AML-193 (cell line): ENCODE measurements at regions not wholly inside any gene's neighbourhood (a gene's known extent, or its start where the extent isn't known, plus 50 kb on each side); places are given as distances from the start of the nearest gene placed in this dataset.
"Not testable (repeated sequence)": the region's sequence is repeated elsewhere in the genome, so short reads cannot be mapped to it uniquely, and the experiment has no call there.

Source experiments
- DNase-seq, 2 experiments: peaks; one replicate each; lab custom pipeline; 2025; lab: John Stamatoyannopoulos, UW

DNA sequence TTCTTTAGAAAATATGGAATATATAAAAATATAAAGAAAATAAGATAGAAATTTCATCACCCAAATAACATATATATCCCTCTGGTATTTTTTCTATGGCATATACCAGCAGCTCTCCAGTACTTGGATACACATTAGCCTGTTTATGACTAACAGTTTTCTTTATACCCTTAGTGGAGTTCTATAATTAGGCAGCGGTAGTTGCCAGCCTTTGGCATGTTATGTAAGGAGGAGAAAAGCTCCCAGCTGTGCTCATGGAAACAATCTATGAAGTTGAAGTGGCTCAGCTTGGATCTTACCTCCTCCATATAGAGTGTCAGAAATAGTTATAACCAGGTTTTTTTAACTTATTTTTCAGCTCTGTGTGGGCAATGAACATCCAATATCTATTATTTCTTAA, 1636.8 kb downstream of the AMY1C start:
- no peak for DNase-seq

GRCh38 chr1:105396001-105396400, 1646.3 kb downstream of the AMY1C start:
- DNase-seq, result no peak

GRCh38 chr1:105398909-105399308, 1649.2 kb downstream of the AMY1C start:
- no peak for DNase-seq

DNA sequence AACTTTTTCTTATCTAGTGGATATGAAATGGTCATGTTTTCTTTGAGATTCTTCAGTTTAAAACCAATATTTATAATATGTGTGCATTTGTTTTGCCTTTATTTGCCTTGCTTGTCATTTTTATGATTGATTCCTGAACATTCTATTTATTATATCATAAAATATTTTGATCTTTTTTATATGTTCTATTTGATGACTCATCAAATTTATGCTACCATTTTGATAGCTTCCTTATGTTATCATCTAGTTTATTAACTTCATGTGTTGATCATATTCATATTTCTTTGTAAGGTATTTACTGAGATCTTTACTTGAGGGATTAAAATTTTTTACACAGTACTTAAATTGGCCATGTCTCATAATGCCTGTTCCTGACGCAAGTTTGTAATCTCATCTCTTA, 1650.0 kb downstream of the AMY1C start:
- DNase-seq, result no peak

DNA sequence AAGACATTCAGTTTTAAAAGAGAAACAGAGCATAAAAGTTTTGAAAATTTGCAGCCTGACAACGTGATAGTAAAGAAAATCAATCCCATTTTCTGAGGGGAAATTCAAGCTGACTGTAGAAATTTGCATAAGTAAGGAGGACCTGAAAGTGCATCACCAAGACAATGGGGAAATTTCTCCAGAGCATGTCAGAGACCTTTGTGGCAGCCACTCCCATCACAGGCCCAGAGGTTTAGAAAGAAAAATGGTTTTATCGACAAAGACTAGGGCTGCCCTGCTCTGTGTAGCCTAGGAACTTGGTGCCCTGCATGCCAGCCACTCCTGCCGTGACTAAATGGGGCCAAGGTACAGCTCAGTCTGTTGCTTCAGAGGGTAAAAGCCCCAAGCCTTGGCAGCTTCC, 1640.2 kb upstream of the PRMT6 start:
- no peak for DNase-seq

DNA sequence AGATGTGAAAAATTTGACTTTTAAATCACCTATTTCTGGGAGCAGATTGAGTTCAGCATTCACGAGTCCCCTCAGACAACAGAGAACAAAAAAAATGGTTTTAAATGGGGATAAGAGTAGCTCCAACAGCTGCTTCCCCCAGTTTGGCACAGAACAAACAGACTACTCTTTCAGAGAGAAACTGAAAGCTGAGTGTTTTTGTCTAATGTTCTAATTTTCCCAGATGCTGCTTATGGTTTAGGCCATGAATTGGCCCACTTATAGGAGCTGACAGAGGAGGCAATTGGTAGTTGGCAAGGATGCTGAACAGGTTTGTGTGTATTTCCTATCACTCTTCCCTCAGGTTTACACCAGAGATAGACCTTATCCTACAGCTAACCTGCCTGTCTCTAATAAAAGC, 1637.4 kb upstream of the PRMT6 start:
- DNase-seq, result no peak

DNA sequence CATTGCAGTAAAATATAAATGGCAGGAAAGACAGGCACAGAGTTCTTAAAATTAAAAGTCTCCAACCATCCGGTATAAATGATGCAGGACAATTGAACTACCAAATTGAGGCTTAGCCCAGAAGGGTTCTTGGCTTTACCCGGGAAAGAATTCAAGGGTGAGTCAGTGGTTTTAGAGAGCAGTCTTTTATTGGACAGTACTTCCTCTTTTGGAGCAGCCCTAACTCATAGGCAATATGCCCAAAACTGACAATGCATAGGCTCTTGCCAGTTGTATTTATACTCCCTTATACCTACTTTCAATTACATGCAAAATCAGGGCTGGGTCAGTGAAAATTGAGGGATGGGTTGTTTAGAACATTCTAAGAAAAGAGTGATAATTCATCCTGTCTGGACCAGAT, 1628.9 kb upstream of the PRMT6 start:
- peak; percentile 4 to 27 for DNase-seq

GRCh38 chr1:105436589-105437259, 1619.8 kb upstream of the PRMT6 start:
- DNase-seq, result no peak

- DNase-seq, result no peak
Measured at GRCh38 chr1:105437847-105438246, 1618.6 kb upstream of the PRMT6 start.

DNA sequence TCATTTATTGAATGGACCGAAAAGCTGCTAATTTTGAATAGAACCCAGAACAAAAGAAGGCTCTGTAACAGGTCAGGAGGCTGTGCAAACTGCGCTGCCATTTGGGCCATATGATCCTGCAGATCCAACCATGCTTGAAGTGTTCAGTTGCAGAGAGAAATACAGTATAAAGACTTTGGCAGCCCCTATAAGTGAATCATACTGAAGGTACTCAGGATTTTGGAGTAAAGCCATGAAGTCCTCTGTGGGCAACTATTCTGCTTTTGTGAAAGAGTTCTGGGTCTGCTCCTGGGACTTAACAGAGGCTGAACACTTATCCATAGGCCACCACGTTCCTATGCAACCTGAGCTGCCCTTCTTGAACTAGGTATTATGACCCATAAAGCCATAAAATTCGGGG, 1613.6 kb upstream of the PRMT6 start:
- no peak for DNase-seq

DNA sequence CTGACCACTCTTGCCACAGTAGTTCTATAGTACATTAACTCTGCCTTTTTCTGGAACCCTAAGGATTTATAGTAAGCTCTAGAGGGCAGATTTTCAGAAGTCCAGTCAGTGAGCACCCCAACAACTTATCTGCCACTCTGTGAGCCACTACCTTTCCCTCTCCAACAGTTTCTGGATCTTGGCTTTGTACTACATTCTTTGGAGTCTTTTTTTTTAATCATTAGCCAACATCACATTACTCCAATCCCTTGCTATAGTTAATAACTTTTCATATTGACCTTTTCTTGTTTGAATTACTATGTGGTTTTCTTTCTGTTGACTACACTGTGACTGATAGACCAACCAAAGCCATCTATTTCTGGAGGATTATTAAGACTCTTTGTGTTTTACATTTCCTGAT, 1596.7 kb upstream of the PRMT6 start:
- no peak for DNase-seq

GRCh38 chr1:105462308-105462707, 1594.2 kb upstream of the PRMT6 start:
- no peak for DNase-seq

- no peak for DNase-seq
Measured at GRCh38 chr1:105467549-105467948, 1588.9 kb upstream of the PRMT6 start.

DNA sequence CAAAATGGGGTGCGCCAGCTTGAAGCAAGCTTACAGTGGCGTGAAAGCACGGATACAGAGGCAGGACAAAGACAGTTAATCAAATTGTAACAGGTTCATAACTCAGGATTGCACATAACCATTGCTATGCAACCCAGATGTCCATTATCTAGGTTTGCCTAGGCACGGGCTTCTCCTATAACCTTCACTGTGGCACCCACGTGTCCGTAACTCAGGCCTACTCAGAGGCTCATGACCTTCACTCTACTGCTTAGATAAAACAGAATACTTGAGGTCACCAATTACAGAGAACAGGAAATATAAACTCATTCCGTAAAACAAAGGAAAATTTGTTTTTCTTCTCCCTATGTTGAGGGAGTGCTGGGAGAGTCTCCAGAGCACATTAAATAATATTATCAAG, 1585.9 kb upstream of the PRMT6 start:
- DNase-seq, result not testable (repeated sequence)

GRCh38 chr1:105483436-105483835, 1573.0 kb upstream of the PRMT6 start:
- no peak for DNase-seq

GRCh38 chr1:105485207-105485606, 1571.3 kb upstream of the PRMT6 start:
- DNase-seq, result no peak

GRCh38 chr1:105492921-105493320, 1563.6 kb upstream of the PRMT6 start:
- DNase-seq, result no peak

DNA sequence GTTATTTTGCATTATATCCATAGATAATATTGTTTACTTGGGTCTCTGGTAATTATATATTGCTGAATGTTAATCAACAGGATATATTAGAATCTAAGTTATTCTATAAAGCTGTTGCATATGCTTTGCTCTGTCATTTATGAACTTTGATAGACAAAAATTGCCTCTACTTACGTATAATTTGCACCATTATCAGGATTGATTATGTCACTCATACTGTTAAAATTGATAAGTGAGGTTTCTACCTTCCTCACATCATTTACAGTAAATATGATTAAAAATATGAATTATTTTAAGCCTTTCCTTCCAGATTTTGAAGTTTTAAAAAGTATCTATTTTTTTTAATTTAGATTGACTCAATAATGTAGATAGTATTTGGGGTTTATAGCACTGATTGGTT, 1540.4 kb upstream of the PRMT6 start:
- DNase-seq, result no peak

- no peak for DNase-seq
Measured at GRCh38 chr1:105533996-105534395, 1522.5 kb upstream of the PRMT6 start.

DNA sequence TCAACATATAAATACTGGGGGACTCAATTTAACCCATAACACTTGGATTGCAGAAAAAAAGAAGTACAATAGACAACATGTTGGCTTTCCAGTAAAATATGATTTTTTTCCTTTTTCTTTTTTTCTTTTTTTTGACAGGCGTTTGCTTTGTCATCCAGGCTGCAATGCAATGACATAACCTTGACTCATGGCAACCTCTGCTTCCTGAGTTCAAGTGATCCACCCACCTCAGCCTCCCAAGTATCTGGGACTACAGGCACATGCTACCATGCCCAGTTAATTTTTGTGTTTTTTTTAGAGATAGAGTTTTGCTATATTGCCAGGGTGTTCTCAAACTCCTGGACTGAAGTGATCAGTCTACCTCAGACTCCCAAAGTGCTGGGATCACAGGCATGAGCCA, 1512.0 kb upstream of the PRMT6 start:
- no peak for DNase-seq

GRCh38 chr1:105556266-105556665, 1500.2 kb upstream of the PRMT6 start:
- DNase-seq, result no peak

DNA sequence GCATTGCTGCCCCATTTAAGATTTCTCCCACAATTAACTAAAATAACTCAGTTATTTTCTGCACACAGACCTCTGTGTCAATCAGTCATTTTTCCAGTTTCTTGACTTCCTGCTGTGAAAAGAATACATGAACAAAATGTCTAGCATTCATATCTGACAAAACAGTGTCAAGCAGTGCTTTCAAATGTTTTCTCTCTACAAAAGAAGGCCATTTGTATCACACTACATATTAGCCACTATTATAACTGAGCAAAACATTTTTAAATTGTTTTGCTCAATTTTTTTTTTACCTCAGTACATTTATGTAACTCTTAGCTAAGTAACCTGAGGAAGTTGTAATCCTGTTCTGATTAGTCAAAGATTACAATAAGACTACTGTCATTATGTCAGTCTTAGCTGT, 1498.5 kb upstream of the PRMT6 start:
- DNase-seq, result no peak

GRCh38 chr1:105565006-105565405, 1491.5 kb upstream of the PRMT6 start:
- DNase-seq, result no peak

GRCh38 chr1:105585791-105586190, 1470.7 kb upstream of the PRMT6 start:
- no peak for DNase-seq

GRCh38 chr1:105591681-105592080, 1464.8 kb upstream of the PRMT6 start:
- DNase-seq, result no peak
